ACC112 (cell line): ENCODE measurements at regions not wholly inside any gene's neighbourhood (a gene's known extent, or its start where the extent isn't known, plus 50 kb on each side); places are given as distances from the start of the nearest gene placed in this dataset.

Experiments
- H2AFZ ChIP-seq: fragments of 200-600 bp; sonication (generic); one replicate; pipeline ENCODE4 v1.6.0; 2017; ENCODE audit warnings: antibody characterized with exemption, low read length; ENCODE audit not compliant: unreplicated experiment
- H3K27ac ChIP-seq: fragments of 200-600 bp; sonication (generic); 2 replicates; pipeline ENCODE4 v1.5.1; 2014; ENCODE audit warnings: low read depth, mild to moderate bottlenecking, antibody characterized with exemption, low read length, moderate library complexity
- H3K27me3 ChIP-seq: fragments of 200-600 bp; sonication (generic); 2 replicates; pipeline ENCODE4 v1.6.1; 2014; ENCODE audit warnings: mild to moderate bottlenecking, antibody characterized with exemption, low read length, moderate library complexity, mixed read lengths; ENCODE audit not compliant: insufficient read depth
- H3K36me3 ChIP-seq: fragments of 200-600 bp; sonication (generic); 2 replicates; pipeline ENCODE4 v1.6.1; 2016; ENCODE audit warnings: mild to moderate bottlenecking, antibody characterized with exemption, low read length, moderate library complexity, mixed read lengths; ENCODE audit not compliant: insufficient read depth
- H3K4me1 ChIP-seq: fragments of 200-600 bp; sonication (generic); one replicate; pipeline ENCODE4 v1.6.1; 2016; ENCODE audit warnings: low read length, mixed read lengths; ENCODE audit not compliant: insufficient read depth, unreplicated experiment, control insufficient read depth
- H3K4me3 ChIP-seq: fragments of 200-600 bp; sonication (generic); 2 replicates; pipeline ENCODE4 v1.5.1; 2014; ENCODE audit warnings: mild to moderate bottlenecking, low read depth, low read length
- H3K79me2 ChIP-seq: fragments of 200-600 bp; sonication (generic); one replicate; pipeline ENCODE4 v1.6.0; 2016; ENCODE audit warnings: low read length; ENCODE audit not compliant: control insufficient read depth, unreplicated experiment, insufficient read depth

- peaks cover 31% of the 10 kb centered on the region for H3K4me1 ChIP-seq
- no peaks in the 10 kb centered on the region for H3K27me3 ChIP-seq
- no peaks in the 10 kb centered on the region for H3K79me2 ChIP-seq
- H2AFZ ChIP-seq: no peak overlapping the region
- H3K27ac ChIP-seq: no peak overlapping the region
- no peak overlapping the region for H3K4me3 ChIP-seq
- H3K36me3 ChIP-seq: no peaks in the 10 kb centered on the region
These were observed 65.6 kb downstream of the ZFP36L2 start for GRCh38 chr2:43160778-43161177.

- Histone ChIP-seq H2AFZ (no peak overlapping the region), H3K36me3 (no peaks in the 10 kb centered on the region), H3K27ac (peak overlapping the region; percentile 93), H3K79me2 (no peaks in the 10 kb centered on the region), H3K4me1 (peaks cover 31% of the 10 kb centered on the region), H3K27me3 (no peaks in the 10 kb centered on the region), H3K4me3 (no peak overlapping the region)
These were observed 66.6 kb downstream of the ZFP36L2 start for GRCh38 chr2:43159797-43160196.

GRCh38 chr2:43158259-43158880, 68.0 kb downstream of the ZFP36L2 start:
- Histone ChIP-seq H3K27me3 (no peaks in the 10 kb centered on the region), H3K4me1 (peaks cover 31% of the 10 kb centered on the region), H2AFZ (no peak overlapping the region), H3K4me3 (peak overlapping the region; percentile 27), H3K27ac (peak overlapping the region; percentile 93), H3K79me2 (no peaks in the 10 kb centered on the region), H3K36me3 (no peaks in the 10 kb centered on the region)

- Histone ChIP-seq H3K4me3 (no peak overlapping the region), H3K27me3 (no peaks in the 10 kb centered on the region), H3K27ac (peak overlapping the region; percentile 93), H3K79me2 (no peaks in the 10 kb centered on the region), H3K4me1 (peaks cover 31% of the 10 kb centered on the region), H3K36me3 (no peaks in the 10 kb centered on the region), H2AFZ (no peak overlapping the region)
These were observed 68.7 kb downstream of the ZFP36L2 start for GRCh38 chr2:43157506-43158246.

- Histone ChIP-seq H3K36me3 (no peaks in the 10 kb centered on the region), H3K4me1 (peaks cover 31% of the 10 kb centered on the region), H3K27ac (no peak overlapping the region), H2AFZ (no peak overlapping the region), H3K79me2 (no peaks in the 10 kb centered on the region), H3K27me3 (no peaks in the 10 kb centered on the region), H3K4me3 (no peak overlapping the region)
These were observed 70.5 kb downstream of the ZFP36L2 start for GRCh38 chr2:43155851-43156411.

- H3K4me1 ChIP-seq: peaks cover 27% of the 10 kb centered on the region
- H3K27ac ChIP-seq: no peak overlapping the region
- no peaks in the 10 kb centered on the region for H3K36me3 ChIP-seq
- H3K4me3 ChIP-seq: no peak overlapping the region
- no peaks in the 10 kb centered on the region for H3K79me2 ChIP-seq
- H2AFZ ChIP-seq: no peak overlapping the region
- H3K27me3 ChIP-seq: no peaks in the 10 kb centered on the region
These were observed 71.7 kb downstream of the ZFP36L2 start for GRCh38 chr2:43154685-43155084.

- no peak overlapping the region for H3K4me3 ChIP-seq
- peaks cover 11% of the 10 kb centered on the region for H3K4me1 ChIP-seq
- H2AFZ ChIP-seq: no peak overlapping the region
- H3K36me3 ChIP-seq: no peaks in the 10 kb centered on the region
- H3K79me2 ChIP-seq: no peaks in the 10 kb centered on the region
- no peaks in the 10 kb centered on the region for H3K27me3 ChIP-seq
- H3K27ac ChIP-seq: no peak overlapping the region
These were observed 73.4 kb downstream of the ZFP36L2 start for GRCh38 chr2:43152741-43153647.

- Histone ChIP-seq H3K4me3 (no peak overlapping the region), H2AFZ (no peak overlapping the region), H3K27ac (no peak overlapping the region), H3K4me1 (peaks cover 3% of the 10 kb centered on the region), H3K79me2 (no peaks in the 10 kb centered on the region), H3K36me3 (no peaks in the 10 kb centered on the region), H3K27me3 (no peaks in the 10 kb centered on the region)
These were observed 74.2 kb downstream of the ZFP36L2 start for GRCh38 chr2:43152186-43152585.

GRCh38 chr2:43149482-43150107, 76.8 kb downstream of the ZFP36L2 start:
- Histone ChIP-seq H3K4me3 (no peak overlapping the region), H3K27me3 (no peaks in the 10 kb centered on the region), H3K36me3 (no peaks in the 10 kb centered on the region), H2AFZ (no peak overlapping the region), H3K4me1 (no peaks in the 10 kb centered on the region), H3K79me2 (no peaks in the 10 kb centered on the region), H3K27ac (no peak overlapping the region)

- H3K36me3 ChIP-seq: no peaks in the 10 kb centered on the region
- H2AFZ ChIP-seq: no peak overlapping the region
- H3K4me1 ChIP-seq: no peaks in the 10 kb centered on the region
- no peaks in the 10 kb centered on the region for H3K27me3 ChIP-seq
- no peaks in the 10 kb centered on the region for H3K79me2 ChIP-seq
- H3K27ac ChIP-seq: no peak overlapping the region
- no peak overlapping the region for H3K4me3 ChIP-seq
These were observed 80.3 kb downstream of the ZFP36L2 start for GRCh38 chr2:43146083-43146482.
